HG03439 (cell line): ENCODE measurements at regions not wholly inside any gene's neighbourhood (a gene's known extent, or its start where the extent isn't known, plus 50 kb on each side); places are given as distances from the start of the nearest gene placed in this dataset.
"Not testable (repeated sequence)": the region's sequence is repeated elsewhere in the genome, so short reads cannot be mapped to it uniquely, and the experiment has no call there.

Experiments used
- ATAC-seq: cut with Tn5 transposase; IDR thresholded peaks from one replicate; pipeline ENCODE4 v1.9.1; 2021; ENCODE audit warnings: mild to moderate bottlenecking, moderate library complexity; ENCODE audit not compliant: unreplicated experiment

GRCh38 chr5:36778336-36778735 is 98.2 kb upstream of the NIPBL start:
- ATAC-seq = no peak

- not testable (repeated sequence) for ATAC-seq
Observed at GRCh38 chr5:36782612-36783011, 94.0 kb upstream of the NIPBL start.

- ATAC-seq = no peak
Observed at GRCh38 chr5:36786448-36787012, 90.0 kb upstream of the NIPBL start.

- no peak for ATAC-seq
Observed at GRCh38 chr5:36787365-36788093, 89.0 kb upstream of the NIPBL start.

- no peak for ATAC-seq
Observed at GRCh38 chr5:36790847-36791246, 85.7 kb upstream of the NIPBL start.

- no peak for ATAC-seq
Observed at GRCh38 chr5:36792560-36793180, 83.9 kb upstream of the NIPBL start.

- no peak for ATAC-seq
Observed at GRCh38 chr5:36795366-36795765, 81.2 kb upstream of the NIPBL start.

- ATAC-seq = no peak
Observed at GRCh38 chr5:36796155-36796554, 80.4 kb upstream of the NIPBL start.

GRCh38 chr5:36801523-36801922 is 75.0 kb upstream of the NIPBL start:
- no peak for ATAC-seq

GRCh38 chr5:36802187-36802586 is 74.4 kb upstream of the NIPBL start:
- ATAC-seq = no peak

GRCh38 chr5:36813249-36813648 is 63.3 kb upstream of the NIPBL start:
- not testable (repeated sequence) for ATAC-seq

GRCh38 chr5:36815871-36816270 is 60.7 kb upstream of the NIPBL start:
- no peak for ATAC-seq

- no peak for ATAC-seq
Observed at GRCh38 chr5:36820900-36821299, 55.7 kb upstream of the NIPBL start.

GRCh38 chr5:36826694-36827093 is 49.9 kb upstream of the NIPBL start:
- ATAC-seq = no peak
